ENCODE measurements at regions not wholly inside any gene's neighbourhood (a gene's known extent, or its start where the extent isn't known, plus 50 kb on each side); places are given as distances from the start of the nearest gene placed in this dataset.

DNA sequence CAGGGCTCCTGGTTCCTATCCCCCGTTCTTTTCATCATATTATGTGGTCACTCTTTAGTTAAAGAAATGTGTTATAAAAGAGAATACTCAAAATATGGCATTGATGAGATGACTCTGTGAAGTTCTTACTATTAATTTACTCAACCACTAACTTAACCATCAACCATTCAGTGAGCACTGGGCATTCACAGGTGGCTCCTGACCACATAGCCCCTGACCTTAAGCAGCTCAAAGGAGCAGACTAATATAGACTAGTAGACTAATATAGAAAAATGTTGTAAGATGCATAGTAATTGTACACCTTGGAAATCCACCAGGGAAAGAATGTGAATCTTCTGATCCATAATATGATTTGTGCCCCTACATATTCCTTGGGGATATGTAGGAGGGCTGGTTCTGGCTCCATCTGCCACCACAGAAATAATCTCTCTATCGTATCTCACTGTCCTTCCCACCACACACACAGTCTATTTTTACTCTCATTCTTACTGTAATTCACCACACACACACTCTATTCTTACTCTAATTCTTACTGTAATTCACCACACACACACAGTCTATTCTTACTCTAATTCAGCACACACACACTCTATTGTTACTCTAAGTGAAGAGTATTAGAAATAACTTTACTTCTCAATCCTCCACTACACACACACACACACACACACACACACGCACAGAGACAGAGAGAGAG is 188.9 kb upstream of the ITGA4 start:
- no peaks in the 10 kb centered on the region for H3K27me3 ChIP-seq
- no peak for ATAC-seq
- 60 to 69% (median 65%) methylated on average over 3 of the region's 3 CpGs for WGBS, 4 donors
- DNase-seq, result no peak
- no peaks in the 10 kb centered on the region for H3K9me3 ChIP-seq
- no peak overlapping the region for H3K27ac ChIP-seq
- intact Hi-C loops (cut with DNase I), result no loop called here
- no peaks in the 10 kb centered on the region for H3K4me1 ChIP-seq
- H3K36me3 ChIP-seq, result no peaks in the 10 kb centered on the region
- H3K4me3 ChIP-seq, result no peak overlapping the region
- TF ChIP-seq POLR2A (IDR thresholded peaks at IDR 0.05), result no peak
- TF ChIP-seq, protein P1, sequence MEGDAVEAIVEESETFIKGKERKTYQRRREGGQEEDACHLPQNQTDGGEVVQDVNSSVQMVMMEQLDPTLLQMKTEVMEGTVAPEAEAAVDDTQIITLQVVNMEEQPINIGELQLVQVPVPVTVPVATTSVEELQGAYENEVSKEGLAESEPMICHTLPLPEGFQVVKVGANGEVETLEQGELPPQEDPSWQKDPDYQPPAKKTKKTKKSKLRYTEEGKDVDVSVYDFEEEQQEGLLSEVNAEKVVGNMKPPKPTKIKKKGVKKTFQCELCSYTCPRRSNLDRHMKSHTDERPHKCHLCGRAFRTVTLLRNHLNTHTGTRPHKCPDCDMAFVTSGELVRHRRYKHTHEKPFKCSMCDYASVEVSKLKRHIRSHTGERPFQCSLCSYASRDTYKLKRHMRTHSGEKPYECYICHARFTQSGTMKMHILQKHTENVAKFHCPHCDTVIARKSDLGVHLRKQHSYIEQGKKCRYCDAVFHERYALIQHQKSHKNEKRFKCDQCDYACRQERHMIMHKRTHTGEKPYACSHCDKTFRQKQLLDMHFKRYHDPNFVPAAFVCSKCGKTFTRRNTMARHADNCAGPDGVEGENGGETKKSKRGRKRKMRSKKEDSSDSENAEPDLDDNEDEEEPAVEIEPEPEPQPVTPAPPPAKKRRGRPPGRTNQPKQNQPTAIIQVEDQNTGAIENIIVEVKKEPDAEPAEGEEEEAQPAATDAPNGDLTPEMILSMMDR (IDR thresholded peaks at IDR 0.05), result no peak

DNA sequence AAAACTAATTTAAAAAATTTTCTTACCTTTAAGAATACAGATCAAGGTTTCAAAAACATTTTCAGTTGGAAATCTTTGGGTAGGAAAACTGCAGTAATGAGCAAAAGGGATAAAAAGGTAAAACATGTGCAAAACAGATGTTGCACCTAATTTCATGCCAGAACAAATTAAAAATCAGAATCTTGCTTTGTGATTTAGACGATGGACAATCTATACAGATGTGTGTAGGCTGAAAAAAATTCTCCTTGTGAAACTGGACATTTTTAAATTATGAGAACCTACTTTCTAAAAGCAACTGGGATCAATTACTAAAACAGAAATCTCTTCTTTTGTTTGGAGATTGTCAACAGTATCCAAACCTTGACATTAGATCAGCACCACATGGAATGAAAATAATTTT is 183.2 kb upstream of the ITGA4 start:
- no peaks in the 10 kb centered on the region for H3K36me3 ChIP-seq
- ATAC-seq (no peak), DNase-seq (no peak)
- H3K27ac ChIP-seq, result no peak overlapping the region
- H3K9me3 ChIP-seq, result no peaks in the 10 kb centered on the region
- H3K4me1 ChIP-seq, result no peaks in the 10 kb centered on the region
- intact Hi-C loops (cut with DNase I), result loop anchor here in 1 of 10 donors (10.0 kb wide), 1 partner anchor 131 kb away; no protein-coding TSS in a partner anchor
- H3K4me3 ChIP-seq, result no peak overlapping the region
- TF ChIP-seq, protein P1 (IDR thresholded peaks at IDR 0.05), result no peak
- TF ChIP-seq POLR2A (IDR thresholded peaks at IDR 0.05), result no peak
- 58 to 79% (median 67%) methylated on average over 1 of the region's 1 CpG for whole genome bisulfite sequencing, 4 donors
- no peaks in the 10 kb centered on the region for H3K27me3 ChIP-seq

DNA sequence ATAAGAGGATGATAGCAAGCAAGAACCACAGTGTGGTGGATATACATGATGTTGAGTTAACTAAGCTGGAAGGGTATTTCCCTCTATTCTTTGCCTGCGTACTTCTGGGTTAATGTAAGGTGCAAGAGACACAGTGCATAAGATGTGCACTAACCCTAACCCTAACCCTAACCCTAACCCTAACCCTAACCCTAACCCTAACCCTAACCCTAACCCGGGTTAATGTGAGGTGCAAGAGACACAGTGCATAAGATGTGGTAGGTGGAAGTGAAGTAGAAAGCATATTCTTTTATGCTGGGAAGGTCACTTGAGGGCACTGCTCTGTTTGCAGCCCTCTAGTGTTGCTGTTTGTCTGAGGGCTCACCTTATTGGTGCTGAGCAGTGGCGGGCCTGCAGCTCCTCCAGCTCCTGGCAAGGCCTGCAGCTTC is 181.5 kb upstream of the ITGA4 start:
- H3K9me3 ChIP-seq, result no peaks in the 10 kb centered on the region
- H3K4me1 ChIP-seq, result no peaks in the 10 kb centered on the region
- WGBS, 4 donors, result 68 to 74% (median 69%) methylated on average over 3 of the region's 3 CpGs
- ATAC-seq, result peak; percentile 62 to 78 (median 77)
- no peak for TF ChIP-seq POLR2A (IDR thresholded peaks at IDR 0.05)
- TF ChIP-seq, protein P1 (IDR thresholded peaks at IDR 0.05), result no peak
- no peaks in the 10 kb centered on the region for H3K36me3 ChIP-seq
- DNase-seq, result peak in 2 of 5 donors; percentile 26 to 33
- intact Hi-C loops (cut with DNase I), result loop anchor here in 1 of 10 donors (10.0 kb wide), 1 partner anchor 129 kb away; no protein-coding TSS in a partner anchor
- peak overlapping the region in 1 of 12 donors; percentile 50 for H3K27ac ChIP-seq
- no peaks in the 10 kb centered on the region for H3K27me3 ChIP-seq
- H3K4me3 ChIP-seq, result no peak overlapping the region

DNA sequence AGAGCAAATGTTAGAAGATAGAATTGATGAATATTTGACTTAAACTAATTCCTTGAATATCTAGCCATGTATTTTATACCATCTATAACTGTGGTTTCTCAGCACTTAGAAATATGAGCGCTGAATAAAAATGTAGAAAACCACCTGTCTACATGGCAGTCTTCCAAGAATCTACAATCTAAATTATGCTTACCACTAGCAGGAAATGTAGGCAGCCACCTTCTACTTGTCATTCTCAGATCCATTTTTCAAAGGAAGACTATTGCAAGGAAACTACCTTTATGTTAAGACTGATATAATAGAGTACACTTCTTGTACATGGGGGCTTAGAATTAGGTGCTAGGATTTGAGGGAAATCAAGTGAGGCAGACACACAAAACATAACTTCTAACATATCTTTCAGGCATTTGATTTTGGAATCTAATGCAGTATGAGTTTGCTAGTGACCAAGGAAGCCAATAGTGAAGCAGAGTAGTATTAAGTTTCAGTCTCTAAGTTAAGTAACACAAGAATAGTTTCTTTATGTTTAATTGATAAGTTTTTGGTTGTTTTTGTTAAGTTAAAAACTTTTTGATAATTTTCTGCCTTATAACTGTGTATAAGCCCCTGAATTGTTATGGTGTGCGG is 175.9 kb upstream of the ITGA4 start:
- no peak for ATAC-seq
- 81 to 86% (median 84%) methylated on average over 2 of the region's 2 CpGs for WGBS, 4 donors

More for the DNA sequence above, 175.9 kb upstream of the ITGA4 start:
- Histone ChIP-seq H3K36me3 (no peaks in the 10 kb centered on the region), H3K4me1 (no peaks in the 10 kb centered on the region), H3K4me3 (no peak overlapping the region), H3K27me3 (no peaks in the 10 kb centered on the region), H3K27ac (no peak overlapping the region), H3K9me3 (no peaks in the 10 kb centered on the region)
- no peak for TF ChIP-seq POLR2A (IDR thresholded peaks at IDR 0.05)
- TF ChIP-seq, protein P1 (IDR thresholded peaks at IDR 0.05), result no peak
- DNase-seq, result no peak
- intact Hi-C loops (cut with DNase I), result no loop called here

Measured in heart left ventricle (tissue), 16 donors.